ENCODE measurements at regions not wholly inside any gene's neighbourhood (a gene's known extent, or its start where the extent isn't known, plus 50 kb on each side); places are given as distances from the start of the nearest gene placed in this dataset. TPM values are rescaled to one million over a fixed set of nuclear protein-coding genes. Genes with fewer than 3 reads are reported as not detected.

DNA sequence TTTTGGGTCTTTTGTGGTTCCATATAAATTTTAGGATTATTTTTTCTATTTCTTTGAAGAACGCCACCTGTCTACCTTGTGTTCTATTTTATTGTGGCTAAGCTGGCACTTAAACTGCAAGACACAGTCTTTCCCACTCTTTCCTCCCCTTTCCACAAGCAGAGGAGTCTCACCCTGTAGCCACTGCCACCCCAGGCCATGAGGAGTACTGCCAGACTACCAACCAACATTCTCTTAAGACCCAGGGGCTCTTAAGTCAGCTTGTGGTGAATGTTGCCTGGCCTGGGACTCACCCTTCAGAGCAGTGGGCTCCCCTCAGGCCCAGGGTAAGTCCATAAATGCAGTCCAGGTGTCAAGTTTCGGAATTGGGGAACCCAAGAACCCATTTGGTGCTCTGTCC lies 58.0 kb upstream of the FMR1 start:
- 71 to 84% (median 75%) methylated on average over 2 of the region's 2 CpGs for WGBS, 3 donors

DNA sequence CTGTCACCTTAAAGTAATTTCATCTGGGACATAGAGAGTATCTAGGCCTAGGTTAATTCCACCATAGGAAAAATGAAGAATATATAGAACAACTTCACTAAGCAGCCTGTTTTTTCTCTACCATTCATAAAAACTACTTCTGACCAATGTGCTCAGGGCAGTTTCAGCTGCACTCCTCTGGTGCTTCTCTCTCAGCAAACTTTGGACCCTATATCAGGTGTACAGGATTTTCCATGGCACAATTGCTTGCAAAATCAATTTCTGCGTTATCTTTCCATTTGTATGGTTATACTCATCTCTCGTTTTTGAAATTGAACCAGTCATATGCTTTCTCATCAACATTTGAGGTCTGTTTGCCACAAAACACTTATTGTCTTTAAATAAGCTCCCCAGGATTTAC lies 52.1 kb upstream of the FMR1 start:
- Histone ChIP-seq H3K27me3 (no peaks in the 10 kb centered on the region), H3K36me3 (no peaks in the 10 kb centered on the region), H3K4me3 (no peak overlapping the region), H3K4me1 (ENCODE audit: insufficient read depth) (no peaks in the 10 kb centered on the region), H3K27ac (no peak overlapping the region), H3K9me3 (no peaks in the 10 kb centered on the region)
- 33 to 54% (median 37%) methylated on average over 2 of the region's 2 CpGs for whole genome bisulfite sequencing, 3 donors
- no peak for DNase-seq
- TF ChIP-seq POLR2A (IDR thresholded peaks at IDR 0.05) (no peak), EP300 (IDR thresholded peaks at IDR 0.05) (no peak)
- TF ChIP-seq, protein P1, sequence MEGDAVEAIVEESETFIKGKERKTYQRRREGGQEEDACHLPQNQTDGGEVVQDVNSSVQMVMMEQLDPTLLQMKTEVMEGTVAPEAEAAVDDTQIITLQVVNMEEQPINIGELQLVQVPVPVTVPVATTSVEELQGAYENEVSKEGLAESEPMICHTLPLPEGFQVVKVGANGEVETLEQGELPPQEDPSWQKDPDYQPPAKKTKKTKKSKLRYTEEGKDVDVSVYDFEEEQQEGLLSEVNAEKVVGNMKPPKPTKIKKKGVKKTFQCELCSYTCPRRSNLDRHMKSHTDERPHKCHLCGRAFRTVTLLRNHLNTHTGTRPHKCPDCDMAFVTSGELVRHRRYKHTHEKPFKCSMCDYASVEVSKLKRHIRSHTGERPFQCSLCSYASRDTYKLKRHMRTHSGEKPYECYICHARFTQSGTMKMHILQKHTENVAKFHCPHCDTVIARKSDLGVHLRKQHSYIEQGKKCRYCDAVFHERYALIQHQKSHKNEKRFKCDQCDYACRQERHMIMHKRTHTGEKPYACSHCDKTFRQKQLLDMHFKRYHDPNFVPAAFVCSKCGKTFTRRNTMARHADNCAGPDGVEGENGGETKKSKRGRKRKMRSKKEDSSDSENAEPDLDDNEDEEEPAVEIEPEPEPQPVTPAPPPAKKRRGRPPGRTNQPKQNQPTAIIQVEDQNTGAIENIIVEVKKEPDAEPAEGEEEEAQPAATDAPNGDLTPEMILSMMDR (IDR thresholded peaks at IDR 0.05), result no peak
- intact Hi-C loops (cut with DNase I), result no loop called here

More for the DNA sequence above, 58.0 kb upstream of the FMR1 start:
- Histone ChIP-seq H3K27me3 (no peaks in the 10 kb centered on the region), H3K4me1 (ENCODE audit: insufficient read depth) (no peaks in the 10 kb centered on the region), H3K36me3 (no peaks in the 10 kb centered on the region), H3K27ac (no peak overlapping the region), H3K9me3 (no peaks in the 10 kb centered on the region), H3K4me3 (no peak overlapping the region)
- DNase-seq, result no peak
- intact Hi-C loops (cut with DNase I), result no loop called here
- TF ChIP-seq EP300 (IDR thresholded peaks at IDR 0.05), result no peak
- TF ChIP-seq, protein P1 (IDR thresholded peaks at IDR 0.05), result no peak
- TF ChIP-seq POLR2A (IDR thresholded peaks at IDR 0.05), result no peak

Small RNAs in the stretch of these regions (small RNA-seq; reads per million reads assigned to genes)
- gene AC016925.1, result not detected
- not detected for gene AC016925.2
- gene AL009048.1, result not detected
- gene AL096861.1, result not detected
- not detected for gene RNU6-382P

All from ovary (tissue), 7 donors.